T-helper 2 cell (primary cell): ENCODE measurements at regions not wholly inside any gene's neighbourhood (a gene's known extent, or its start where the extent isn't known, plus 50 kb on each side); places are given as distances from the start of the nearest gene placed in this dataset.
"Not testable (repeated sequence)": the region's sequence is repeated elsewhere in the genome, so short reads cannot be mapped to it uniquely, and the experiment has no call there.

Experiments
- DNase-seq, 5 experiments: peaks; one replicate each; pipeline versions ENCODE4 v3.0.0 to v3.0.0-alpha.2; 2012 to 2022

GRCh38 chr10:18735711-18736110 lies 76.5 kb downstream of the ARL5B start:
- no peak for DNase-seq

DNA sequence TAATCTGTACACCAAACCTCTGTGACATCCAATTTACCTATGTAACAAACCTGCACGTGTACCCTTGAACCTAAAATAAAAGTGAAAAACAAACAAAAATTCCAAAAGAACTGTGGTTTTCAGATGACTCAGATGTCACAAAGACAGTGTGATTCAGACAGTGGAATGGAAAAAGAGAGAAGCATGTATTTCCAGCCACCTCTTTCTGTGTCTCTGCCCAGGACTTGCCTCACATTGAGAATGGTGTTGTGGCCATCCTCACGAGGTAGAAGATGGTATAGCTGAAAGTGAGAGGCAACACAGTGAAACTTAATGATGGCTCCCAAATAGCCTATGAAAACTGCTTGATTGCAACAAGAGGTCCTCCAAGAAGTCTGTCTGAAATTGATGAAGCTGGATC lies 78.0 kb downstream of the ARL5B start:
- no peak for DNase-seq

- no peak for DNase-seq
These were observed 78.6 kb downstream of the ARL5B start for GRCh38 chr10:18737841-18738240.

GRCh38 chr10:18738835-18739234 lies 79.6 kb downstream of the ARL5B start:
- DNase-seq = no peak

DNA sequence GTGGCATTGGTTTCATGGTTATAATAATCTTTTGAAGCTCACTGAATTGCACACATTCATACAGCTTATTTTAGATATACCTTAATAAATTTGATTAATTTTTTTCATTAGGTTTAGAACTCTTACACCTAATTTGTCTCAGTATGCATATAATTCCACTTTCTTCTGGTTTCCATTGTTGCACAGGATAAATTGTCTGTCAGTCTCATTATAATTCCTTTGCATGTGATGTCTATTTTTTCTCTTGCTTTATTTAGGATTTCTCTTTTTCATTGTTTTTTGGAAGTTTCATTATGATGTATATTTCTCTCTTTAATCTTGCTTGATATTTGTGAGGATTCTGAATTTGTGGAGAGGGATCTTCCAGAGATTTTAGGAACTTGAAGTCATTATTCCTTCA lies 84.7 kb downstream of the ARL5B start:
- no peak for DNase-seq

DNA sequence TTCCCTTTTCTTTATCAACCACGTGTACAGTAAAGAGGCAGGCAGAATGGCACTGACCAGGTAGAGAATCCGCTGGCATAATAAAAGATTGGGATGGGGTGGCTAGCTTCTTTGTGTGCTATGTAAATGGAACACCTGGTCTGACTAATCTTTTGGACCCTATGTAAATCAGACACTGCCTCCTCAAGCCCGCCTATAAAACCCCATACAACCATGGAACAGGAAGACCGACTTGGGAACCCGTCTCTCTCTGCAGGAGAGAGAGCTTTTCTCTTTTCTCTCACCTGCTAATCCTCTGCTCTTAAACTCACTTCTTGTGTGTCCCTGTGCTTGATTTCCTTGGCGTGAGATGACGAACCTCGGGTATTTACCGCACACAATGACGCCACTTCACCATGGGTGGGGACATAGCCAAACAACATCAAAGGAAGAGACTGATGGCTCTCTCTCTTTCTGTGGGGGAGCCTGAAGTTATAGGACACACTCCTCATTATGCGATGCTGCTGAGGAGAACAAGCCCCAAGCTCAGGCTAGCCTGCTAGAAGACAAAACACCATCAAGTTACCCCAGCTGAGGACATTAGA lies 94.2 kb downstream of the ARL5B start:
- DNase-seq = no peak

- DNase-seq = no peak
These were observed 100.3 kb downstream of the ARL5B start for GRCh38 chr10:18759575-18759974.

DNA sequence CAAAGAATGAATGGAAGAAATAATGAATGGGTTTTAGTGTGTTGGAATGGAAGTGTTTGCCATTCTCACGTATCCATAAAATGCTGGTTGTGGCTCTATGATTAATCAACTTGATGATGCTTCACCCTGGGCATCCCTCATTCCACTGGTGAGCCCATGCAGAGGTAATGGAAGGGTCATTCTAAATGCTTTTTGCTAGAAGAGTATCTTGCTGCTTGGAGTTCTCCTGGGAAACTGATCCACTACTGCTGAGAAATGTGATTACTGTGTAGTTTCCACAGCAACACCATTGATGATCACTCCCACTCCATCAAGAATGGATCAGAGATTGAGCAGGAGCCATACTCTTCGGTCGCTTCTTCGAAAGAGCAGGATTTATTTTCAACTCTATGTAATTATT lies 101.6 kb downstream of the ARL5B start:
- no peak for DNase-seq

DNA sequence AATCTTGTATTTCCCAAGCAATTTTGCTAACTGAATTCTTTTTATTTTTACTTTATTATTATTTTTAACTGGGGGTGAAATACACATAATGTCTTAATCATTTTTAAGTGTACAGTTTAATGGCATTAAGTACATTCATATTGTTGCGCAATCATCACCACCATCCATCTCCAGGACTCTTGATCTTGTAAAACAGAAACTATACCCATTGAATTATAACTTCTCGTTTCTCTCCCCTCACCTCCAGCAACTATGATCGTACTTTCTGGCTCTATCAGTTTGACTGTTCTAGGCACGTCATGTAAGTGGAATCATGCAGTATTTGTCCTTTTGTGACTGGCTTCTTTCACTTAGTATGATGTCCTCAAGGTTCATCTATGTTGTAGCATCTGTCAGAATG lies 108.8 kb downstream of the ARL5B start:
- DNase-seq = no peak

DNA sequence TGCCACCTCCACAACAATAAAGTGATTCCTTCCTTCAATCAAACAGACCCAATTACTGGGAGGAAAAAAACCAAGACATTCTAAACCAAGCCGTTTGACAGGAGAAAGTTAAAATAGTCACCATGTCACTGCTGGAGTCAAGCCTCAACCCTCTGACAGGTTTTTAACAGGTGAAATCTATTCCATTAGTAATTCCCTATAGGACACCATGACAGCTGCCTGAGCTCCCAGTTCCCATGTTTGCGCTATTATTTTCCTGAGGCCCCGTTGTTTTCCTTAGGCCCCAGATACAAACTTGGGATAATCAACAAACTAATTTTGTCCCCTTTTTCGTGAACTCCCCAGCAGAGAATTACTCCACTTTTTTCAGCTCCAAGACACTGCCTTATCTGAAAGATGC lies 113.9 kb downstream of the ARL5B start:
- DNase-seq = no peak

DNA sequence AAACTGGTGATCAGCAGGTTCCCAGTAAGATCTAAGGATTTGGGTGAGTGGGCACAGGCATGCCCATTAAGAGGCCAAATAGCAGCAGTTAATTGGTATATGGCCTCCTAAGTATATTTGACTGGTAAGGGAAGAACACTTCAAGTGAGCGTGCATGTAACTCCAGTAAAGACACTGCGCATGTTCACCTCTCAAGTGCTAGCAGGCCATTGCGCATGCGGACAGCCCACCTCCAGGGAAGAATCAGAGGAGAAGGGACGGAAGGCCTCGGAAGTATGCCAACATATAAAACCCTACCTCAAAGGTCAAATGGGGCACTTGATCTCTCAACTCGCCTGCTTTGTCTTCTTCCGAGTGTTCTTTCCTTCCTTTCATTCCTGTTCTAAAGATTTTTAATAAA lies 118.0 kb downstream of the ARL5B start:
- DNase-seq = no peak

DNA sequence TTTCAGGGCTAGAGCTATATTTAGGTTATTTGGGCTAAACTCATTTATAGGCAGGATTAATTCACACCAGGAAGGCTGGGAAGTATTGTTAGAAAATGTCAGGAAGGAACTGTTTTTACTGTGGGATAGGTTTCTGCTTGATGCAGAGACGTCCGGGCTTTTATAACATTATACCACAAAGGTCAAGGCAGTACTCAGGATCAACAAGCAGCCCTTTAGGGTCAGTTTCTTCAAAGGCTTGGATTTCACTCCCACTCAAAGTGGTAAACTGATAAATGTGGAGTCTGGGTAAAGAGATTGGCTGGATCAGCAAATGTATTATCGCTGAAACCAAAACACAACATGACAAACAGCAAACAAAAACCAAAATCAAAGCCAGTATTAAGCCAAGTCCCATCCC lies 127.2 kb downstream of the ARL5B start:
- no peak for DNase-seq

DNA sequence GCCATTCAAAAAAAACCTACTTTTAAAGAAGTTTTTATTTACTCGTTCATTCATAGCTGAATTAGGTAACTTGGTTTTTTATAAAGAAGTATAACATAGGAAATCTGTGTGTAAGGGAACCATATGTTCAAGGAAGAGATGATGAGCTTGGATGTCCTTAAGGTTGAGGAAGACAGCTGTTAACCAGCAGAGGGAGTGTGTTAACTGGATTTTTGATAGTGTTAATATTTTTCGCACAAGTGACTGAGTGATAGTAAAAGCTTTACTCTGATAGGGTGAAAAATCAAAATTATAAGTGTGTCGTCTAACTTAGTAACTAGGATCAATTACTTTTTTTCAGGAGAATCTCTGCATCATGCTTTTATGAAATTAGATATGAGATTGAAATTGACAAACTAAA lies 134.7 kb downstream of the ARL5B start:
- no peak for DNase-seq

- DNase-seq = no peak
These were observed 136.3 kb downstream of the ARL5B start for GRCh38 chr10:18795549-18795948.

- no peak for DNase-seq
These were observed 138.1 kb downstream of the ARL5B start for GRCh38 chr10:18797286-18797685.

- DNase-seq = peak in 1 of 5 experiments; percentile 13
These were observed 162.9 kb downstream of the ARL5B start for GRCh38 chr10:18822156-18822555.

- DNase-seq = no peak
These were observed 170.0 kb downstream of the ARL5B start for GRCh38 chr10:18829259-18829658.

DNA sequence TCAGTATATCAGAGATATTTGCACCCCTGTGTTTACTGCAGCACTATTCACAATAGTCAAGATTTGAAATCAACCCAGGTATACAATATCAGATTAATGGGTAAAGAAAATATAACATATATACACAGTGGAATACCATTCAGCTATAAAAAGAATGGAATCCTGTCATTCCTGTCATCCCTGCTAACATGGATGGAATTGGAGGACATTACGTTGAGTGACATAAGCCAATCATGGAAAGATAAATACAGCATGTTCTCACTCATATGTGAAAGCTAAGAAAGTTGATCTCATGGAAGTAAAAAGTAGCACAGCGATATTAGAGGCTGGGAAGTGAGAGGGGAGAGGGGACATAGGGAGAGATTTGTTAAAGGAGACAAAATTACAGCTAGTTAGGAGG lies 171.0 kb downstream of the ARL5B start:
- DNase-seq = no peak

- DNase-seq = not testable (repeated sequence)
These were observed 192.0 kb upstream of the MALRD1 start for GRCh38 chr10:18856623-18857022.

DNA sequence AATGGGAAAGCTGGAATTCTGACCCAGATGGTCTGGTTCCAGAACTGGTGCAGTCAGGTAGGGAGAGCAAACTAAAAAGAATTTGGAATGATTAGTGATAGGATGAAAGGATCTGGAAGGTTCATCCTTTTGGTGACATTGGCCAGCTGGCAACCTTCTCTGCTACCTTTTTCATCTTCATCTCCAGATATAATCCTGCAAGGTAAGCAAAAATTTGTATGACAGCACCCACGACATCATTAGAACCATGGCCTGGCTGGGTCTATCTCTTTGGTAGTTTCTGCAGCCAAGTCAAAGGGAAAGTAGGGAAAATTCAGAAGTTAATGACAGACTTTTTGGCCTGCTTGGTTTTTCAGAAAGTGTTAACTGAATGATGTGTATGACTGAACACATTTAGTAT lies 188.9 kb upstream of the MALRD1 start:
- DNase-seq = no peak

DNA sequence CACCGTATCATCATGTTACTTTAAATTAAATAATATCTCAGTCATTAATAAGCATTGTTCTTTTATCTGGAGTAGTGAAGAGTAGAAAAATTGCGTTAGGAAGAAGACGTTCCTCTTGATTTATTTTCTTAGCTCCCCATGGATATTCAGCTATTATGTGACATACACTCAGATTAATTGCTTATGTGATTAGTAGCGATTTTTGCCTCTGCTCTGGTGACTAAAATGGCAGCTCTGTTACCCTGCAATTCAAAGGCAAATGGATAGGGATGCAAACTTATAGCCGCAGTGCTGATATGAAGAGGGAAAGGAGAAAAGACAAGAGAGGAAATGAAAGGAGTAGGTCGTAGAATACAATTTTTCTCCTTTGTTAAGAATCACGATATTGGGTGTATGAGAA lies 188.4 kb upstream of the MALRD1 start:
- no peak for DNase-seq

DNA sequence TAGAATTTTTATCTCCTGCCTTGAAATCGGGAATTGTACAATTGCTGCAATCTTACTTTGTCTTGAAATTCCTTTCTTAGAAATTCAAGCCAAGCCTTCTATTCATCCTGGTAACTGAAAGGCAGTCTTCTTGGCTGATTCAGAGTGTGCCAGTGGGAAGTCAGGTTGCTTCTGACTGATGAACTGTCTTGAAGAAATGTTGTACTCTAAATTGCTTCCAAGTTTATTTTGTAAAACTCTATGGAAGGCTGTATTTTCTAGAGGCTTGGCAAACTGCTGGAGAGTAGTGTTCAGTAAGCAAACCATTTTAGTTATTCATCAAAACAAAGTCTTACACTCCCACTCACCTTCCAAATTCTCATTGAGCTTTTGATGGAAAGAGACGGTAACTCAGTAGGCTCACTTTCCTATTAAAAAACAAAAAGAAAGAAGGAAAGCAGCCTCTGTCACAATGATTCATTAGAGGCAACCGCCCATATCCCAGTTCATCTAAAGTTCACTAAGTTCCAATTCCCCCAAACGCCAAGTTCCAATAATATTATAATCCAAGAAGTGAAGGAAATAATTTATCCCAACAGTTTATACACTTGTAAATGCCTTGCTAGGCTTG lies 187.9 kb upstream of the MALRD1 start:
- DNase-seq = no peak

GRCh38 chr10:18861382-18861781 lies 187.2 kb upstream of the MALRD1 start:
- no peak for DNase-seq

GRCh38 chr10:18866852-18867251 lies 181.7 kb upstream of the MALRD1 start:
- DNase-seq = no peak

DNA sequence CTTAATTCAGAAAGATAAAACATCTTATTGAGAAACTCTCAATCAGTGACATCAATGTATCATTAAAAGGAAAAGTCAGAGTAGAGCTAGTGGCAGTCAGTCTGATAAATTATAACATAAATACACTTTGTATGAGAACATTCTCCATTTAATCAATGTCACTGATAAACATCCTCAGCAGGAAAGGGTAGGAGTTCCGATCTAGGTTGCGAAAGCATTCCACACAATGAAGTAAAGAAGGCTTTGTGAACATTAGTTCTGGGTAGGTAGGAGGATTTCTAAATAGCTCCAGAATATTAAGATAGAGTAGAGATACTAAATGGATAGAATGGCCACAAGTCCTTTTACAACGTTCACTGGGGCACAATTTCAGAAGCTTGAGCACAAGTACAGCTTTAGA lies 179.7 kb upstream of the MALRD1 start:
- DNase-seq = no peak
